PFSK-1 (cell line): ENCODE measurements at regions not wholly inside any gene's neighbourhood (a gene's known extent, or its start where the extent isn't known, plus 50 kb on each side); places are given as distances from the start of the nearest gene placed in this dataset.

Experiments used
- POLR2AphosphoS5 ChIP-seq: IDR thresholded peaks from 2 replicates; pipeline ENCODE4 v1.6.1; 2012; ENCODE audit warnings: low read depth, mild to moderate bottlenecking, control low read depth, low read length, moderate library complexity
- TF ChIP-seq, protein P1 (sequence below), 2 experiments: IDR thresholded peaks; 2 replicates each; pipeline versions ENCODE4 v1.6.1 to v1.8.0; 2011 to 2012; ENCODE audit warnings: low read depth in 2 of 2, low read length in 2 of 2, control low read depth in 1 of 2, inconsistent platforms in 1 of 2, mild to moderate bottlenecking in 1 of 2, moderate library complexity in 1 of 2; ENCODE audit not compliant: insufficient read depth in 1 of 2

DNA sequence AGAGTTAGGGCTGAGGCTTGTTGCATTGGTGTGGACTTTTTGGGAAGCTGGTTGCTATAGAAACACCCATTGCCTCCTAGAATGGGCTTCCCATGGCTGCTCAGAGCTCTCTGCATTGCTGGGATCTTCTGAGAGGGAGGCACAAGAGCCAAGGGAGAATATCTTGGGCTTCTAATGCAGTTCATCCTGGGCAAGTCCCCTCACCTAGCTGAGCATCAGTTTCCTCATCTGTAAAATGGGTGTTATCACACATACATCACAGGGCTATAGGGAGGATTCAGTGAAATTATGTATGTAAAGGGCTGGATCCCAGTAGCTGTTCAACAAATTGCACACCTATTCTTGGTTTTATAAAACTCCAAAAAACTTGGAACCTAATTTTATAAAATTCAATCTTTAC is 106.1 kb upstream of the ALDH1B1 start:
- TF ChIP-seq, protein P1, sequence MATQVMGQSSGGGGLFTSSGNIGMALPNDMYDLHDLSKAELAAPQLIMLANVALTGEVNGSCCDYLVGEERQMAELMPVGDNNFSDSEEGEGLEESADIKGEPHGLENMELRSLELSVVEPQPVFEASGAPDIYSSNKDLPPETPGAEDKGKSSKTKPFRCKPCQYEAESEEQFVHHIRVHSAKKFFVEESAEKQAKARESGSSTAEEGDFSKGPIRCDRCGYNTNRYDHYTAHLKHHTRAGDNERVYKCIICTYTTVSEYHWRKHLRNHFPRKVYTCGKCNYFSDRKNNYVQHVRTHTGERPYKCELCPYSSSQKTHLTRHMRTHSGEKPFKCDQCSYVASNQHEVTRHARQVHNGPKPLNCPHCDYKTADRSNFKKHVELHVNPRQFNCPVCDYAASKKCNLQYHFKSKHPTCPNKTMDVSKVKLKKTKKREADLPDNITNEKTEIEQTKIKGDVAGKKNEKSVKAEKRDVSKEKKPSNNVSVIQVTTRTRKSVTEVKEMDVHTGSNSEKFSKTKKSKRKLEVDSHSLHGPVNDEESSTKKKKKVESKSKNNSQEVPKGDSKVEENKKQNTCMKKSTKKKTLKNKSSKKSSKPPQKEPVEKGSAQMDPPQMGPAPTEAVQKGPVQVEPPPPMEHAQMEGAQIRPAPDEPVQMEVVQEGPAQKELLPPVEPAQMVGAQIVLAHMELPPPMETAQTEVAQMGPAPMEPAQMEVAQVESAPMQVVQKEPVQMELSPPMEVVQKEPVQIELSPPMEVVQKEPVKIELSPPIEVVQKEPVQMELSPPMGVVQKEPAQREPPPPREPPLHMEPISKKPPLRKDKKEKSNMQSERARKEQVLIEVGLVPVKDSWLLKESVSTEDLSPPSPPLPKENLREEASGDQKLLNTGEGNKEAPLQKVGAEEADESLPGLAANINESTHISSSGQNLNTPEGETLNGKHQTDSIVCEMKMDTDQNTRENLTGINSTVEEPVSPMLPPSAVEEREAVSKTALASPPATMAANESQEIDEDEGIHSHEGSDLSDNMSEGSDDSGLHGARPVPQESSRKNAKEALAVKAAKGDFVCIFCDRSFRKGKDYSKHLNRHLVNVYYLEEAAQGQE (IDR thresholded peaks at IDR 0.05; ENCODE audit: insufficient read depth in 1 of 2, low read depth in 2 of 2, low read length in 2 of 2), result no peak
- TF ChIP-seq POLR2AphosphoS5, result no peak
